IgD-negative memory B cell (primary cell): ENCODE measurements at regions not wholly inside any gene's neighbourhood (a gene's known extent, or its start where the extent isn't known, plus 50 kb on each side); places are given as distances from the start of the nearest gene placed in this dataset.
A peak's percentile ranks its signal among the peaks of the same experiment; 100 is the strongest.

ENCODE experiments used
- H3K27ac Mint-ChIP-seq, 3 donors: one replicate each; pipeline ENCODE4 v1.8.0; 2020 to 2022; ENCODE audit warnings: mild to moderate bottlenecking in 3 of 3, mixed read lengths in 3 of 3, moderate library complexity in 1 of 3
- H3K27me3 Mint-ChIP-seq: one replicate; pipeline ENCODE4 v1.8.0; 2021; ENCODE audit warnings: mixed read lengths
- H3K36me3 Mint-ChIP-seq: one replicate; pipeline ENCODE4 v1.8.0; 2020; ENCODE audit warnings: mild to moderate bottlenecking, mixed read lengths
- H3K4me1 Mint-ChIP-seq, 3 donors: one replicate each; pipeline ENCODE4 v1.8.0; 2020 to 2022; ENCODE audit warnings: mixed read lengths in 3 of 3, mild to moderate bottlenecking in 1 of 3
- H3K4me3 Mint-ChIP-seq, 4 donors: one replicate each; pipeline ENCODE4 v1.8.0; 2020 to 2022; ENCODE audit warnings: mild to moderate bottlenecking in 4 of 4, mixed read lengths in 4 of 4, moderate library complexity in 3 of 4
- H3K9me3 Mint-ChIP-seq, 3 donors: one replicate each; pipeline ENCODE4 v1.8.0; 2020 to 2021; ENCODE audit warnings: mixed read lengths in 3 of 3, mild to moderate bottlenecking in 1 of 3

- Mint-ChIP-seq H3K4me1 (peaks cover 19 to 47% (median 39%) of the 10 kb centered on the region in 3 donors), H3K27ac (no peak overlapping the region), H3K9me3 (no peaks in the 10 kb centered on the region), H3K27me3 (no peaks in the 10 kb centered on the region), H3K4me3 (no peak overlapping the region), H3K36me3 (no peaks in the 10 kb centered on the region)
These were observed 253.7 kb downstream of the PTEN start for GRCh38 chr10:88116971-88117626.

GRCh38 chr10:88117869-88118632 lies 254.6 kb downstream of the PTEN start:
- Mint-ChIP-seq H3K36me3 (no peaks in the 10 kb centered on the region), H3K9me3 (no peaks in the 10 kb centered on the region), H3K4me1 (peaks cover 17 to 37% (median 31%) of the 10 kb centered on the region in 3 donors), H3K27me3 (no peaks in the 10 kb centered on the region), H3K27ac (no peak overlapping the region), H3K4me3 (no peak overlapping the region)

GRCh38 chr10:88118729-88119128 lies 255.3 kb downstream of the PTEN start:
- Mint-ChIP-seq H3K9me3 (no peaks in the 10 kb centered on the region), H3K4me3 (no peak overlapping the region), H3K4me1 (peaks cover 17 to 30% (median 24%) of the 10 kb centered on the region in 3 donors), H3K36me3 (no peaks in the 10 kb centered on the region), H3K27ac (peak overlapping the region in 1 of 3 donors; percentile 18), H3K27me3 (no peaks in the 10 kb centered on the region)

- Mint-ChIP-seq H3K4me3 (peak overlapping the region in 1 of 4 donors; percentile 61), H3K27me3 (no peaks in the 10 kb centered on the region), H3K27ac (peak overlapping the region in 1 of 3 donors; percentile 18), H3K4me1 (peaks cover 17 to 26% (median 20%) of the 10 kb centered on the region in 3 donors), H3K36me3 (no peaks in the 10 kb centered on the region), H3K9me3 (no peaks in the 10 kb centered on the region)
These were observed 255.7 kb downstream of the PTEN start for GRCh38 chr10:88119160-88119559.

GRCh38 chr10:88120075-88120474 lies 256.6 kb downstream of the PTEN start:
- no peaks in the 10 kb centered on the region for H3K36me3 Mint-ChIP-seq
- peaks cover 11 to 18% (median 17%) of the 10 kb centered on the region in 3 donors for H3K4me1 Mint-ChIP-seq
- peak overlapping the region in 1 of 4 donors; percentile 31 for H3K4me3 Mint-ChIP-seq
- no peak overlapping the region for H3K27ac Mint-ChIP-seq
- H3K9me3 Mint-ChIP-seq, result no peaks in the 10 kb centered on the region
- H3K27me3 Mint-ChIP-seq, result no peaks in the 10 kb centered on the region

GRCh38 chr10:88120599-88121333 lies 257.3 kb downstream of the PTEN start:
- Mint-ChIP-seq H3K36me3 (no peaks in the 10 kb centered on the region), H3K27ac (no peak overlapping the region), H3K4me1 (peaks cover 10 to 17% (median 15%) of the 10 kb centered on the region in 3 donors), H3K27me3 (no peaks in the 10 kb centered on the region), H3K4me3 (peak overlapping the region in 1 of 4 donors; percentile 49), H3K9me3 (no peaks in the 10 kb centered on the region)

- H3K27me3 Mint-ChIP-seq, result no peaks in the 10 kb centered on the region
- H3K9me3 Mint-ChIP-seq, result peaks cover 0 to 2% (median 0%) of the 10 kb centered on the region in 3 donors
- H3K4me3 Mint-ChIP-seq, result no peak overlapping the region
- no peak overlapping the region for H3K27ac Mint-ChIP-seq
- H3K36me3 Mint-ChIP-seq, result no peaks in the 10 kb centered on the region
- peaks cover 10 to 17% (median 15%) of the 10 kb centered on the region in 3 donors for H3K4me1 Mint-ChIP-seq
These were observed 257.9 kb downstream of the PTEN start for GRCh38 chr10:88121361-88121760.

GRCh38 chr10:88122145-88122544 lies 258.7 kb downstream of the PTEN start:
- Mint-ChIP-seq H3K4me3 (no peak overlapping the region), H3K9me3 (peaks cover 0 to 2% (median 0%) of the 10 kb centered on the region in 3 donors), H3K4me1 (peaks cover 10 to 17% (median 15%) of the 10 kb centered on the region in 3 donors), H3K27me3 (no peaks in the 10 kb centered on the region), H3K27ac (no peak overlapping the region), H3K36me3 (no peaks in the 10 kb centered on the region)

- H3K27ac Mint-ChIP-seq, result no peak overlapping the region
- peaks cover 0 to 2% (median 0%) of the 10 kb centered on the region in 3 donors for H3K9me3 Mint-ChIP-seq
- H3K4me3 Mint-ChIP-seq, result no peak overlapping the region
- no peaks in the 10 kb centered on the region for H3K36me3 Mint-ChIP-seq
- no peaks in the 10 kb centered on the region for H3K27me3 Mint-ChIP-seq
- H3K4me1 Mint-ChIP-seq, result peaks cover 10 to 17% (median 15%) of the 10 kb centered on the region in 3 donors
These were observed 259.2 kb downstream of the PTEN start for GRCh38 chr10:88122576-88122975.

GRCh38 chr10:88125766-88126165 lies 262.3 kb downstream of the PTEN start:
- Mint-ChIP-seq H3K9me3 (peaks cover 0 to 2% (median 2%) of the 10 kb centered on the region in 3 donors), H3K4me1 (peaks cover under 1 to 3% (median 3%) of the 10 kb centered on the region in 3 donors), H3K4me3 (no peak overlapping the region), H3K36me3 (no peaks in the 10 kb centered on the region), H3K27ac (no peak overlapping the region), H3K27me3 (no peaks in the 10 kb centered on the region)

GRCh38 chr10:88126699-88127098 lies 263.3 kb downstream of the PTEN start:
- Mint-ChIP-seq H3K9me3 (peaks cover 0 to 2% (median 2%) of the 10 kb centered on the region in 3 donors), H3K27me3 (no peaks in the 10 kb centered on the region), H3K4me3 (no peak overlapping the region), H3K27ac (no peak overlapping the region), H3K36me3 (no peaks in the 10 kb centered on the region), H3K4me1 (no peaks in the 10 kb centered on the region)

- no peaks in the 10 kb centered on the region for H3K4me1 Mint-ChIP-seq
- no peak overlapping the region for H3K4me3 Mint-ChIP-seq
- H3K9me3 Mint-ChIP-seq, result peaks cover 0 to 2% (median 2%) of the 10 kb centered on the region in 3 donors
- H3K36me3 Mint-ChIP-seq, result no peaks in the 10 kb centered on the region
- H3K27me3 Mint-ChIP-seq, result no peaks in the 10 kb centered on the region
- H3K27ac Mint-ChIP-seq, result no peak overlapping the region
These were observed 263.8 kb downstream of the PTEN start for GRCh38 chr10:88127269-88127668.

- Mint-ChIP-seq H3K9me3 (peaks cover 0 to 2% (median 2%) of the 10 kb centered on the region in 3 donors), H3K27me3 (no peaks in the 10 kb centered on the region), H3K4me3 (no peak overlapping the region), H3K27ac (no peak overlapping the region), H3K36me3 (no peaks in the 10 kb centered on the region), H3K4me1 (no peaks in the 10 kb centered on the region)
These were observed 264.3 kb downstream of the PTEN start for GRCh38 chr10:88127766-88128165.

GRCh38 chr10:88129013-88129412 lies 265.6 kb downstream of the PTEN start:
- no peaks in the 10 kb centered on the region for H3K4me1 Mint-ChIP-seq
- H3K4me3 Mint-ChIP-seq, result no peak overlapping the region
- H3K27ac Mint-ChIP-seq, result no peak overlapping the region
- no peaks in the 10 kb centered on the region for H3K36me3 Mint-ChIP-seq
- peaks cover 0 to 2% (median 2%) of the 10 kb centered on the region in 3 donors for H3K9me3 Mint-ChIP-seq
- no peaks in the 10 kb centered on the region for H3K27me3 Mint-ChIP-seq

GRCh38 chr10:88130912-88131311 lies 267.5 kb downstream of the PTEN start:
- H3K27ac Mint-ChIP-seq, result peak overlapping the region in 1 of 3 donors; percentile 78
- H3K4me3 Mint-ChIP-seq, result no peak overlapping the region

More at GRCh38 chr10:88130912-88131311, 267.5 kb downstream of the PTEN start:
- Mint-ChIP-seq H3K9me3 (peaks cover 4 to 5% (median 4%) of the 10 kb centered on the region in 3 donors), H3K4me1 (no peaks in the 10 kb centered on the region), H3K36me3 (no peaks in the 10 kb centered on the region), H3K27me3 (no peaks in the 10 kb centered on the region)
